ENCODE measurements at regions not wholly inside any gene's neighbourhood (a gene's known extent, or its start where the extent isn't known, plus 50 kb on each side); places are given as distances from the start of the nearest gene placed in this dataset.

DNA sequence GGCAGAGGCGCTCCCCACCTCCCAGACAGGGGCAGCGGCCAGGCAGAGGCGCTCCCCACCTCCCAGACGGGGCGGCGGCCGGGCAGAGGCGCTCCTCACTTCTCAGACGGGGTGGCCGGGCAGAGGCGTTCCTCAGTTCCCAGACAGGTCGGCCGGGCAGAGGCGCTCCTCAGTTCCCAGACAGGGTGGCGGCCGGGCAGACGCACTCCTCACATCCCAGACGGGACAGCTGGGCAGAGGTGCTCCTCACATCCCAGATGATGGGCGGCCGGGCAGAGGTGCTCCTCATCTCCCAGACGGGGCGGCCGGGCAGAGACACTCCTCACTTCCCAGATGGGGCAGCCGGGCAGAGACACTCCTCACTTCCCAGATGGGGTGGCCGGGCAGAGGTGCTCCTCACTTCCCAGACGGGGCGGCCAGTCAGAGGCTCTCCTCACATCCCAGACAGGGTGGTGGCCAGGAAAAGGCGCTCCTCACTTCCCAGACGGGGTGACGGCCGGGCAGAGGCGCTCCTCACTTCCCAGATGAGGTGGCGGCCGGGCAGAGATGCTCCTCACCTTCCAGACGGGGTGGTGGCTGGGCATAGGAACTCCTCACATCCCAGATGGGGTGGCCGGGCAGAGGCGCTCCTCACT is 75.1 kb downstream of the CARTPT start:
- no peak for DNase-seq
- no peak overlapping the region for H3K27ac ChIP-seq
- H3K4me3 ChIP-seq (ENCODE audit: low read depth, low read length): no peak overlapping the region
- H3K36me3 ChIP-seq: no peaks in the 10 kb centered on the region
- H3K9me3 ChIP-seq (ENCODE audit: severe bottlenecking): peaks cover 18% of the 10 kb centered on the region
- TF ChIP-seq, protein P1, sequence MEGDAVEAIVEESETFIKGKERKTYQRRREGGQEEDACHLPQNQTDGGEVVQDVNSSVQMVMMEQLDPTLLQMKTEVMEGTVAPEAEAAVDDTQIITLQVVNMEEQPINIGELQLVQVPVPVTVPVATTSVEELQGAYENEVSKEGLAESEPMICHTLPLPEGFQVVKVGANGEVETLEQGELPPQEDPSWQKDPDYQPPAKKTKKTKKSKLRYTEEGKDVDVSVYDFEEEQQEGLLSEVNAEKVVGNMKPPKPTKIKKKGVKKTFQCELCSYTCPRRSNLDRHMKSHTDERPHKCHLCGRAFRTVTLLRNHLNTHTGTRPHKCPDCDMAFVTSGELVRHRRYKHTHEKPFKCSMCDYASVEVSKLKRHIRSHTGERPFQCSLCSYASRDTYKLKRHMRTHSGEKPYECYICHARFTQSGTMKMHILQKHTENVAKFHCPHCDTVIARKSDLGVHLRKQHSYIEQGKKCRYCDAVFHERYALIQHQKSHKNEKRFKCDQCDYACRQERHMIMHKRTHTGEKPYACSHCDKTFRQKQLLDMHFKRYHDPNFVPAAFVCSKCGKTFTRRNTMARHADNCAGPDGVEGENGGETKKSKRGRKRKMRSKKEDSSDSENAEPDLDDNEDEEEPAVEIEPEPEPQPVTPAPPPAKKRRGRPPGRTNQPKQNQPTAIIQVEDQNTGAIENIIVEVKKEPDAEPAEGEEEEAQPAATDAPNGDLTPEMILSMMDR (IDR thresholded peaks at IDR 0.05; ENCODE audit: low read depth, low read length): no peak
- no peaks in the 10 kb centered on the region for H3K27me3 ChIP-seq (ENCODE audit: insufficient read depth, low read depth, severe bottlenecking)

- H3K36me3 ChIP-seq: no peaks in the 10 kb centered on the region
- TF ChIP-seq, protein P1 (IDR thresholded peaks at IDR 0.05; ENCODE audit: low read depth, low read length): no peak
- DNase-seq: no peak
- H3K9me3 ChIP-seq (ENCODE audit: severe bottlenecking): peaks cover 7% of the 10 kb centered on the region
- H3K4me3 ChIP-seq (ENCODE audit: low read depth, low read length): no peak overlapping the region
- H3K27me3 ChIP-seq (ENCODE audit: insufficient read depth, low read depth, severe bottlenecking): no peaks in the 10 kb centered on the region
- H3K27ac ChIP-seq: no peak overlapping the region
Measured at GRCh38 chr5:71802673-71803072, 83.6 kb downstream of the CARTPT start.

DNA sequence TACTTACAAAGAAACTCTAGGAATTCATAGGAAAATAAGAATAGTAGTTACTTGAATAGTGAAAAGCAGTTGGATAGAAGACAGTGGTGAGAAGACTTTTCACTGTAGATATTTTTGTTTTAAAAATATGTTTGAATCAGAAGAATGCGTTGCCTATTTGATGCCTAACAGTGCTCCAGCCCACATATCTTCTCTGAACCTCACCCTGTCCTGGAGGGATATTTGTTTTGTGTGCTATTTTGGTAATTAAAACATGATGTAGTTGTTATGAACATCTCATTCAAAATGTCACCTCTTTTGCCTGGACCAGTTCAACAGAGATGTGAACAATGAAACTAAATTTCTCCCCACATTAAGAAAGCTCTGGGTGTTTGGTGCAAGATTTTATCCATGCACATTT is 87.6 kb downstream of the CARTPT start:
- Histone ChIP-seq H3K27ac (no peak overlapping the region), H3K4me3 (ENCODE audit: low read depth, low read length) (no peak overlapping the region), H3K36me3 (no peaks in the 10 kb centered on the region), H3K9me3 (ENCODE audit: severe bottlenecking) (no peaks in the 10 kb centered on the region), H3K27me3 (ENCODE audit: insufficient read depth, low read depth, severe bottlenecking) (no peaks in the 10 kb centered on the region)
- DNase-seq: no peak
- TF ChIP-seq, protein P1 (IDR thresholded peaks at IDR 0.05; ENCODE audit: low read depth, low read length): no peak

DNA sequence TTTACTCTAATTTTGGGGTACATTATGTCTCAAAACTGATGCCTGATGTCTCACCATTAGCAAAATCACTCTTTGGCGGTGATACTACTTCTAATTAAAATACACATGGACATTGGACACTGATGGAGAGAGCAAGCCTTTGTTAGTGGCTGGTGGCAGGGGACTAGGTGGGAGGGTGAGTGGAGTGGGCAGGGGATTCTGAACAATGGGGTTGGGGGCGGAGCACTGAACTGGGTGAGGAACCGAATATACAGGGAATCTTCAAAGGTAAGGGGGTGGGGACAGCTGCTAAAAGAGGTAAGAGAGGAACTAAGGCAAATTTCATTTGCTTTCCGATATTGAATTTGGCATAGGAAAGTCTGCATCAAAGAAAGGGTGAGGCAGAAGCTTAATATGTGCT is 88.8 kb downstream of the CARTPT start:
- no peak for DNase-seq
- H3K27me3 ChIP-seq (ENCODE audit: insufficient read depth, low read depth, severe bottlenecking): no peaks in the 10 kb centered on the region

DNA sequence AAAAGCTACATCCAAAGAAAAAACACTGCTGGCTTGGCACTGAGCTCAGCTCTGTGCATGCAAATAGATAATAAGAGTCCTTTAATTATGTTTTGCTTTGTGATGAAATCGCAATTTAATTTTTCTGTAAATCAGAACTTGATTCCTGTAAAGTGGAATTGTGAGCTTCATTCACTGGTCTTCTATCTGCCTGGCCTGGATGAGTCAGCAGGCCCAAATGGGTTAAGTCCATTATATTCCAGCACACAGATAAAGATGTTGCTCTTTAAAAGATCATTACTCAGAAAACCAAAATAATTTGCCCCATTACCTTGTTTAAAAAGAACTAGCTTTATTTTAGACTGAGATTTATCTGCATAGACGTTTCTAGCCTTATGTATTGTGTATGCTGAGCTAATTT is 90.4 kb downstream of the CARTPT start:
- Histone ChIP-seq H3K27me3 (ENCODE audit: insufficient read depth, low read depth, severe bottlenecking) (no peaks in the 10 kb centered on the region), H3K27ac (no peak overlapping the region), H3K4me3 (ENCODE audit: low read depth, low read length) (no peak overlapping the region), H3K36me3 (no peaks in the 10 kb centered on the region), H3K9me3 (ENCODE audit: severe bottlenecking) (no peaks in the 10 kb centered on the region)
- TF ChIP-seq, protein P1 (IDR thresholded peaks at IDR 0.05; ENCODE audit: low read depth, low read length): no peak
- DNase-seq: no peak

More for the DNA sequence above, 88.8 kb downstream of the CARTPT start:
- no peaks in the 10 kb centered on the region for H3K36me3 ChIP-seq
- no peak overlapping the region for H3K27ac ChIP-seq
- TF ChIP-seq, protein P1 (IDR thresholded peaks at IDR 0.05; ENCODE audit: low read depth, low read length): no peak
- no peak overlapping the region for H3K4me3 ChIP-seq (ENCODE audit: low read depth, low read length)
- no peaks in the 10 kb centered on the region for H3K9me3 ChIP-seq (ENCODE audit: severe bottlenecking)

GRCh38 chr5:71810023-71810422 is 90.9 kb downstream of the CARTPT start:
- H3K9me3 ChIP-seq (ENCODE audit: severe bottlenecking): no peaks in the 10 kb centered on the region
- H3K27me3 ChIP-seq (ENCODE audit: insufficient read depth, low read depth, severe bottlenecking): no peaks in the 10 kb centered on the region
- no peaks in the 10 kb centered on the region for H3K36me3 ChIP-seq
- TF ChIP-seq, protein P1 (IDR thresholded peaks at IDR 0.05; ENCODE audit: low read depth, low read length): no peak
- H3K27ac ChIP-seq: no peak overlapping the region
- H3K4me3 ChIP-seq (ENCODE audit: low read depth, low read length): no peak overlapping the region
- DNase-seq: no peak

Data from WERI-Rb-1 (cell line).